SK-N-DZ (cell line): ENCODE measurements at regions not wholly inside any gene's neighbourhood (a gene's known extent, or its start where the extent isn't known, plus 50 kb on each side); places are given as distances from the start of the nearest gene placed in this dataset.
A peak's percentile ranks its signal among the peaks of the same experiment; 100 is the strongest.

Experiments used
- DNase-seq: peaks from one replicate; pipeline ENCODE4 v3.0.0-alpha.2; 2015; ENCODE audit warnings: low spot score

DNA sequence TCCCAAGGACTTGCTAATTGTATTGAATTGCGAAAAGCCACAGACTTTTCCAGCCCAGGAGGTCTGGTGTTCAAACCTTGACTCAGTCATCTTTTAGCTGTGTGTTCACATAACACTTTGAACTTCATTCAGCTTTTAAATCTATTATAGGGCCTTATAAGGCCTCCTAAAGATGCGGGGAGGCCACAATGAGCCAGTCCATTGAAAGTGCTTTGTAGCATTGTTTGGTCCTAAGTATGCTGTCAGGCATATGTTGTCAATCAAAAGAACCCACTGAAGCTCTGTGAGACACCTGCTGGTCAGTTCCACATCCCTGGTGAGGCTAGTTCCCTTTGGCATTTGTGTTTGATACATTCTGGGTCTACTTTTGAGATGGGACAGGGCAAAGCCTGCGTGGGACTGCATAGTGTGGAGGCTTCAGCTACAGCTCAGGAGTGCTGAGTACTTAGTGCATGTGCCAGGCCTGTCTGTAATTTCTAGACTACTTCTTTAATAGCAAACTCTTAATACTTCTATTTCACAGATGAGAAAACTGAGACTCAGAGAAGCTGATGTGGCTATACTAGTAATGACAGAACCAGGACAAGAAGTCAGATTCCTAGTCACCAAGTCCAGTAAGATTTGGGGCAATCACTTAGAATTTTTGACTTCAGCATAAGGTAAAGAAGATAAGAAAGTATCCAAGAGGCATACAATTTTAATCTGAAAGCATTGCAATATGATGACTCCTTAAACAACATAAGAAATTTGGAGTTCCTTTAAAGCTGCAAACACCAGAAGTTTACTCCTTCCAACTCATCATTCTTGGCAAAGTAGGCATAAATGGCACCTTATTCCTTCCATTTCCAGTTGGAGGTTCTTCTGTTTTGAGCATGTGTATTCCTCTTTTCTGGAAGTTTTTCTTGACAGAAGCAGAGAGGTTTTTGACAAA lies 213.0 kb downstream of the PDCD6IP start:
- DNase-seq: no peak

GRCh38 chr3:34012102-34012461 lies 213.7 kb downstream of the PDCD6IP start:
- no peak for DNase-seq

GRCh38 chr3:34013818-34014570 lies 215.6 kb downstream of the PDCD6IP start:
- DNase-seq: no peak

DNA sequence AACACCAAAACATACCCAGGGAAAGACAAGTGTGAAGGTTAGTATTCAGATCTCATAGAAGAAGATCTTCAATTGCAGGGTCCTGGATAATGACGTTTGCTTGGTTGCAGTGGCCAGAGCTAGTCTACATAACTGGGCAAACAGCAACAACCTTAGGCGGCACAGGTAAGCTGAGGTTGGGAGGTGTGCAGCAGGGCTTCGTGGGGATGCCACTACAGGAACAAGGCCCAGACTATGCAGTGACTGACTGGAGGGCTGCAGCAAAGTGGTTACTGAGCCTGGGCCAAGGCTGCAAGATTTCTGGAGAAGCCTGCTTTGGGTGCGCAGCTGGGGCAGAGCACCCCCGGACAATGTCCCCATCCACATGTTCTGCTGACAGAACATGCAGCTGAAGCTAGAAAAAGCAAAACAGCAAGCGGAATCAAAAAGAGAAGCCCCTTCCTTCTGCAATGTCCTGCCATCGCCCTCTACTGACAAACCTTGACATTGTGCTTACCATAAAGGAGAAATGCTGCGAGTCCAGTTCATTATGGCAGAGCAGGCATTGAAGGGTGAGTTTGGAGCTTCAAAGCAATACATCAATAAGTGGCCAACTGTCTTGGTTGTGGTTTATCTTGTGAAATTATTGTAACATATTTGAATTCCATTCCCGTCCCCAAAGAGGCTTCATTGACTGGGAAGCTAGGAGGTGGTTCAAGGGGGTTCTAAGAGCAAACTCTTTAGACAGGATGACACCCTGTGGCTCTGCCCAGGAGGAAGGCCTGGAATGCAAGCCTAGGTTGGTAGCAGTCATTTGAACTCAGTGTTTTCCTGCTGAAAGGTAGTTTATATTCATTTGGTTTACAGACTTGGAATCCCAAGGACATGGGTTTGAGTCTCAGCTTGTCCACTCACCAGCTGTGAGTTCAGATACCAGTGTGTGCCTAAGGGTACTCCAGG lies 217.0 kb downstream of the PDCD6IP start:
- peak; percentile 34 for DNase-seq

DNA sequence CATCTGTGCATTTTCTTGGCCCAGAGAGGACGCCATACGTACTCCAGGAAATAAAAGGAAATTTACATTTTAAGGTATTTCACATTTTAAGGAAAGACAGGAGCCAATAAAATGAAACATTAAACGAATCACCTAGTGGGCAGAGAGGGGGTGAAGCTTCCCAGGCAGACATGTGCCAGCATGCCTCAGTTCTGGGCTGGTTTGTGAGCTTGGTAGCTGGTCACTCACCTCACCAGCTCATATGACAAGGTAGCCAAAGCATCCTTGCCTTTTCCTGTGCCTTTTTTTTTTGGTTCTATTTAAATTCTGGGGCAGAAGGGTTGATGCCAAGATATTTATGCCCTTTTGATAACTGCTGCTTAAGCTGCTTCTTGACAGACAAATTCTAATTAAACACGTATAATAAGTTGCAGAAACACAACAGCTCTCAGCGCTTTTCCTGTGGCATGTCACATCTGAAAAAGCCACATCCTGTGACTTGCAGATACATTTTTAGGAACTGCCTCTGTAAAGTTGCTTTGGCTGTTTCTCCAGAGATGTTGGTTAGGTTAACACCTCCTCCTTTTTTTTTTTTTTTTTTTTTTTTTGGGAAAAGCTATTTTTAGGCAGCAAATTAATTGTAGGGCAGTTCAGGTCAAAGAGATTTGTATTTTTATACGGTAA lies 218.6 kb downstream of the PDCD6IP start:
- no peak for DNase-seq

- no peak for DNase-seq
Observed at GRCh38 chr3:34017757-34018156, 219.3 kb downstream of the PDCD6IP start.

DNA sequence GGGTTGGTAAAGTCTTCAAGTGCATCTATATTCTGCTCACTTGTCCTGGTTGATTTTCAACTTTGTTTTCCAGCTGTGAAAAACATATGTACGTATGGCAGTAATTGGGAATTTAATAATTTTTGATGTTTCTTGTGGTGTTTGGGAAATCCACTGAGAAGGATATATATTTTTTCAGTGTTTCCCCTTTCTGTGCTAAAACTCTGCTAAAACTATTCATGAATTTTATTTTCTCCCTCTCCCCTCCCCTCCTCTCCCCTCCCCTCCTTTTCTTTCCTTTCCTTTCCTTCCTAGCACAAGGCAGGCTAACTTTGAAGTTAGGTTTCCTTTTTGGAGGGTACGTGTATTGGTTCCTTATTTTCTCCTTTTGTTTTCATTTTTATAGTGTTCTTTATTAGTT lies 220.7 kb downstream of the PDCD6IP start:
- no peak for DNase-seq

DNA sequence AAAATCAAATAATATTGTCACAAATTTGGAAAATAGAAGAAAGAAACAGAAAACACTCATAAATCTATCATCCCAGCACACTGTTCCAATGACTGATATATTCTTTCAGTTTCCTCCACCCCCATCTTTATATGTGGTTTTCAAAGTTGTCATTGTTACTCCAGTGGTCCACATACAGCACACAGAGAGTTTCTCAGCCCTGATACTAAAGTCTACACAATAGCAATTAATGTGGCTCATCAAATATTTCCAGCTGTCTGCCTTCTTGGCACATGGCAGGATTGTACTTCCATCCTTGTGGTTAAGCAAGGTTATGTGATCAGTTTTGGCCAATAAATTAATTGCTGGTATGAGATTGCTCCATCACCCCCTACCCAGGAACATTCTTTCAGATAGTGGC lies 221.7 kb downstream of the PDCD6IP start:
- no peak for DNase-seq

DNA sequence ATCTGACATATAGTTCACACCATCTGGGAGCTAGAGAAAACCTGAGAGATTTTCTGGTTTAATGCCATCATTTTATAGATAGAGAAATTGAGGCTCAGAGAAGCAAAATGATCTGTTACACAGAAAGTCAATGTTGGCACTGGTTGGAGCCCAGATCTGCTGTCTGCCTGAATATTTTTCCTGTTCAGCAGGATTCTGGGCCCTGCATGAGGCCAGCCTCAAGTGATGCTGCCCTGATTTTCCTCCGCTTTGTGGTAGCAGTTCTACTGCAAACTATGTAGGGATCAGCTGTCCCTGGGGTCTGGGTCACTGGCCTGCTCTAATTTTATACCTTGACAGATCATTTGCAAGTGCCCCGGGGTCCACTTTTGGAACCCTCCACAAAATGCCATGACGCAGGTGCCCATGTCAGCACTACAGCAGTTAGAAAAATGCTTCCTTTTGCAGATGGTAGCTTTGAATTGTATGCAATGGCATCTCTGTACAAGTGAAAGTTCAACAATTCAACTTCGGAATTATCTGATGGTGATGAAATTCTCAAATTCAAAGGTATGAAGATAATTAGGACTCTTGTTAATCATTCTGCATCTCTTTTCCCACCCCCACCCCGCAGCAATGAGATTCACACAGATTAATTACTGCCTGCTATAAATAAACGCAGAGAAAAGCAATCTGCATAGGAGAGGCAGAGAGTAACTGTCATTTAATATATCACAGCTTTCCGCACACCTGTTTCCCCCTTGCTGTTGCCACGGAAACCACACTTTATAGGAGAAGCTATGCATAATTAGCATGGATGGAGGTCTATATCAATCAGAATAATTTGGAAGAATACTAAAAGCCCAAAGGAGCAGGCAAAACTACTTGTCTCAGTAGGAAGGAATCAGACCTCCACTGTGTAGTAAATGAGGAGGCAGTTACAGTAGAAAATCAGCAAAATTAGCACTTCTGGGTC lies 222.6 kb downstream of the PDCD6IP start:
- no peak for DNase-seq

DNA sequence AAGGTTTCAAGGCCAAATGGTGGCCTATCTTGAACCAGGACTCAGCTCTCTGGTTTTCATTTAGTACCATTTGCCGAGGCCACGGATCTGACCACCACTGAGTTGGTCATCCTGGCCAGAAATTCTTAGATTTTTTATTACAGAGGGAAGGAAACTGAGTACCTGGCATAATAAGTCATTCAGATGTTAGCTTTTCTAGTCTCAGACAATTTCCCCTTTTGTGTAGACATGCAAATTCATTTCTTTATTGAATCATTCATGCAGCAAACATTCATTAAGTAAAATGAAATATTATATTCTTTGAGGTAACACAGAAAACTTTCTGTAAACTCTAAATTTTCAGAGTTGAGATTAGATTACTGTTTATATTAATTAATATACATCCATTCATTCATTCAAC lies 223.7 kb downstream of the PDCD6IP start:
- no peak for DNase-seq

- no peak for DNase-seq
Observed at GRCh38 chr3:34024447-34025240, 226.2 kb downstream of the PDCD6IP start.

DNA sequence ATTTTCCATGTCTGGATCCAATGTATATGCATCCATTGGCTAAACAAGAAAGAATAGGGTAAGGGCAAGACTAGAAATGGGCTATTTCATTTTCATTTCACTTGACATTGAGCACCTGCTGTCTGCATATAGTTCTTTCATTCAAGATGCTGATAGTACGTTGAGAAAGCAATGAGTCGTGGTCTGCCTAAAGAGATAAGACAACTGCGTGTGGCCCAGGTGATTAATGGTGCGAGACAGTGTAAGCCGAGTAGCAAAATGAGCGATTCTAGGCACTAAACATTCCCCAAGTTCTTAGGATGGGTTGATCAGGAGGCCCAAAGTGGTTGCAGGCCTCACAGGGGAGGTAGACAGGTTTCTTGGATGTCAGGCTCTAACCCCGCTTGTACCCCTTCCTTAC lies 235.4 kb downstream of the PDCD6IP start:
- DNase-seq: no peak

GRCh38 chr3:34034840-34035239 lies 236.4 kb downstream of the PDCD6IP start:
- DNase-seq: no peak

- DNase-seq: no peak
Observed at GRCh38 chr3:34035775-34036174, 237.3 kb downstream of the PDCD6IP start.

- no peak for DNase-seq
Observed at GRCh38 chr3:34037260-34037659, 238.8 kb downstream of the PDCD6IP start.

DNA sequence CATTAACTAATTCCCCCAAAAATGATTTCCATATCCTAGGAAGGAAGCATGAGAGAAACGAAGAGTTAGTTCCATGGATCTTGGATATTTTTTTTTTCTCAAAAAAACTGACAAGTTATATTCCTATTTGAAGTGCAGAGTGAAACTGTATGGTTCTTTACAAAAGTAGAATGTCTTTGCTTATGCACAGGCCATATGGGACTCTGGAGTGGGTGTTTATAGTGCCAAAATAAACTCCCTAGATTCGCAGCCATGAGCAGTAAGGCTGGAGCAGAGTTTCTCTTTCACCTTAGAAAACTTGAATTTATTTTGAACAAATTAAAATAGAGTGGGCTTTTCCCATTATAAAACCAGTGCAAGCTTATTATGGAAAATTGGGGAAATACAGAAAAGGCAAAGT lies 239.7 kb downstream of the PDCD6IP start:
- DNase-seq: no peak

DNA sequence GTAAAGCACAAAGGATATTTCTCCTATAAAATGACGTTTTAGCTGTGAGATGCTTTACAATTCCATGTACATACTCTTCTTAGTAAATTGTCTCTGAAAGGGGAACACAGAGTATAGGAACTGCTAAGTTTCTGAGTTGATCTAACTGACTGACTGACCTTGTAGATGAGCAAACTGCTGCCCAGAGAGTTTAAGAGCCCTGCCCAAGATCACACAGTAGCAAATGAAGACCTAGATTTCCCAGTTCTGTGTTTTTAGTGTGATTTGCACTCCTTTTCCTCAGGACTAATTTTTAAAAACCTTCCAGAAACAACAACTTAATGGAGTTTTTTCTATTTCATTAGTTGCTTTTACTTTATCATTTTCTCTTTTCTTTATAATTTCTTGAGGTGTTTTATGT lies 247.7 kb downstream of the PDCD6IP start:
- DNase-seq: no peak

- no peak for DNase-seq
Observed at GRCh38 chr3:34053626-34054025, 255.2 kb downstream of the PDCD6IP start.
